ENCODE measurements at regions not wholly inside any gene's neighbourhood (a gene's known extent, or its start where the extent isn't known, plus 50 kb on each side); places are given as distances from the start of the nearest gene placed in this dataset.

GRCh38 chr6:147924598-147924997 is 416.1 kb downstream of the SAMD5 start:
- Histone ChIP-seq H3K36me3 (ENCODE audit: control insufficient read depth, insufficient read depth, low read length) (no peaks in the 10 kb centered on the region), H3K27me3 (ENCODE audit: control insufficient read depth, insufficient read depth, low read length) (no peaks in the 10 kb centered on the region), H3K4me1 (ENCODE audit: control insufficient read depth, insufficient read depth, low read length) (no peaks in the 10 kb centered on the region), H3K9ac (ENCODE audit: low read length) (no peak overlapping the region), H3K27ac (ENCODE audit: low read depth, low read length) (no peak overlapping the region), H3K4me3 (ENCODE audit: low read length) (no peak overlapping the region)

GRCh38 chr6:147925826-147926225 is 416.8 kb upstream of the SASH1 start:
- Histone ChIP-seq H3K4me1 (ENCODE audit: control insufficient read depth, insufficient read depth, low read length) (no peaks in the 10 kb centered on the region), H3K27me3 (ENCODE audit: control insufficient read depth, insufficient read depth, low read length) (no peaks in the 10 kb centered on the region), H3K9ac (ENCODE audit: low read length) (no peak overlapping the region), H3K27ac (ENCODE audit: low read depth, low read length) (no peak overlapping the region), H3K4me3 (ENCODE audit: low read length) (no peak overlapping the region), H3K36me3 (ENCODE audit: control insufficient read depth, insufficient read depth, low read length) (no peaks in the 10 kb centered on the region)

GRCh38 chr6:147930745-147931144 is 411.9 kb upstream of the SASH1 start:
- H3K4me1 ChIP-seq (ENCODE audit: control insufficient read depth, insufficient read depth, low read length) = no peaks in the 10 kb centered on the region
- H3K9ac ChIP-seq (ENCODE audit: low read length) = no peak overlapping the region
- no peak overlapping the region for H3K27ac ChIP-seq (ENCODE audit: low read depth, low read length)
- H3K36me3 ChIP-seq (ENCODE audit: control insufficient read depth, insufficient read depth, low read length) = no peaks in the 10 kb centered on the region
- no peak overlapping the region for H3K4me3 ChIP-seq (ENCODE audit: low read length)
- H3K27me3 ChIP-seq (ENCODE audit: control insufficient read depth, insufficient read depth, low read length) = no peaks in the 10 kb centered on the region

GRCh38 chr6:147933224-147933623 is 409.4 kb upstream of the SASH1 start:
- H3K36me3 ChIP-seq (ENCODE audit: control insufficient read depth, insufficient read depth, low read length) = no peaks in the 10 kb centered on the region
- no peaks in the 10 kb centered on the region for H3K4me1 ChIP-seq (ENCODE audit: control insufficient read depth, insufficient read depth, low read length)
- H3K9ac ChIP-seq (ENCODE audit: low read length) = no peak overlapping the region
- H3K27ac ChIP-seq (ENCODE audit: low read depth, low read length) = no peak overlapping the region
- no peaks in the 10 kb centered on the region for H3K27me3 ChIP-seq (ENCODE audit: control insufficient read depth, insufficient read depth, low read length)
- H3K4me3 ChIP-seq (ENCODE audit: low read length) = no peak overlapping the region

GRCh38 chr6:147935656-147936055 is 407.0 kb upstream of the SASH1 start:
- Histone ChIP-seq H3K27me3 (ENCODE audit: control insufficient read depth, insufficient read depth, low read length) (no peaks in the 10 kb centered on the region), H3K4me3 (ENCODE audit: low read length) (no peak overlapping the region), H3K27ac (ENCODE audit: low read depth, low read length) (no peak overlapping the region), H3K9ac (ENCODE audit: low read length) (no peak overlapping the region), H3K36me3 (ENCODE audit: control insufficient read depth, insufficient read depth, low read length) (no peaks in the 10 kb centered on the region), H3K4me1 (ENCODE audit: control insufficient read depth, insufficient read depth, low read length) (no peaks in the 10 kb centered on the region)

- H3K27me3 ChIP-seq (ENCODE audit: control insufficient read depth, insufficient read depth, low read length) = no peaks in the 10 kb centered on the region
- no peak overlapping the region for H3K9ac ChIP-seq (ENCODE audit: low read length)
- H3K36me3 ChIP-seq (ENCODE audit: control insufficient read depth, insufficient read depth, low read length) = no peaks in the 10 kb centered on the region
- H3K27ac ChIP-seq (ENCODE audit: low read depth, low read length) = no peak overlapping the region
- H3K4me1 ChIP-seq (ENCODE audit: control insufficient read depth, insufficient read depth, low read length) = no peaks in the 10 kb centered on the region
- no peak overlapping the region for H3K4me3 ChIP-seq (ENCODE audit: low read length)
Measured at GRCh38 chr6:147936703-147937470, 405.8 kb upstream of the SASH1 start.

- Histone ChIP-seq H3K4me3 (ENCODE audit: low read length) (no peak overlapping the region), H3K4me1 (ENCODE audit: control insufficient read depth, insufficient read depth, low read length) (no peaks in the 10 kb centered on the region), H3K27ac (ENCODE audit: low read depth, low read length) (no peak overlapping the region), H3K9ac (ENCODE audit: low read length) (no peak overlapping the region), H3K36me3 (ENCODE audit: control insufficient read depth, insufficient read depth, low read length) (no peaks in the 10 kb centered on the region), H3K27me3 (ENCODE audit: control insufficient read depth, insufficient read depth, low read length) (no peaks in the 10 kb centered on the region)
Measured at GRCh38 chr6:147941143-147941542, 401.5 kb upstream of the SASH1 start.

- Histone ChIP-seq H3K4me1 (ENCODE audit: control insufficient read depth, insufficient read depth, low read length) (no peaks in the 10 kb centered on the region), H3K36me3 (ENCODE audit: control insufficient read depth, insufficient read depth, low read length) (no peaks in the 10 kb centered on the region), H3K4me3 (ENCODE audit: low read length) (no peak overlapping the region), H3K9ac (ENCODE audit: low read length) (no peak overlapping the region), H3K27ac (ENCODE audit: low read depth, low read length) (no peak overlapping the region), H3K27me3 (ENCODE audit: control insufficient read depth, insufficient read depth, low read length) (no peaks in the 10 kb centered on the region)
Measured at GRCh38 chr6:147942363-147942762, 400.3 kb upstream of the SASH1 start.

- H3K4me1 ChIP-seq (ENCODE audit: control insufficient read depth, insufficient read depth, low read length) = no peaks in the 10 kb centered on the region
- H3K36me3 ChIP-seq (ENCODE audit: control insufficient read depth, insufficient read depth, low read length) = no peaks in the 10 kb centered on the region
- H3K27ac ChIP-seq (ENCODE audit: low read depth, low read length) = no peak overlapping the region
- no peak overlapping the region for H3K9ac ChIP-seq (ENCODE audit: low read length)
- H3K27me3 ChIP-seq (ENCODE audit: control insufficient read depth, insufficient read depth, low read length) = no peaks in the 10 kb centered on the region
- no peak overlapping the region for H3K4me3 ChIP-seq (ENCODE audit: low read length)
Measured at GRCh38 chr6:147944122-147944521, 398.5 kb upstream of the SASH1 start.

GRCh38 chr6:147947521-147947920 is 395.1 kb upstream of the SASH1 start:
- Histone ChIP-seq H3K27me3 (ENCODE audit: control insufficient read depth, insufficient read depth, low read length) (no peaks in the 10 kb centered on the region), H3K36me3 (ENCODE audit: control insufficient read depth, insufficient read depth, low read length) (no peaks in the 10 kb centered on the region), H3K9ac (ENCODE audit: low read length) (no peak overlapping the region), H3K4me1 (ENCODE audit: control insufficient read depth, insufficient read depth, low read length) (no peaks in the 10 kb centered on the region), H3K4me3 (ENCODE audit: low read length) (no peak overlapping the region), H3K27ac (ENCODE audit: low read depth, low read length) (no peak overlapping the region)

GRCh38 chr6:147949981-147950622 is 392.5 kb upstream of the SASH1 start:
- no peak overlapping the region for H3K9ac ChIP-seq (ENCODE audit: low read length)
- no peaks in the 10 kb centered on the region for H3K27me3 ChIP-seq (ENCODE audit: control insufficient read depth, insufficient read depth, low read length)
- no peak overlapping the region for H3K4me3 ChIP-seq (ENCODE audit: low read length)
- no peak overlapping the region for H3K27ac ChIP-seq (ENCODE audit: low read depth, low read length)
- no peaks in the 10 kb centered on the region for H3K4me1 ChIP-seq (ENCODE audit: control insufficient read depth, insufficient read depth, low read length)
- H3K36me3 ChIP-seq (ENCODE audit: control insufficient read depth, insufficient read depth, low read length) = no peaks in the 10 kb centered on the region

- Histone ChIP-seq H3K4me1 (ENCODE audit: control insufficient read depth, insufficient read depth, low read length) (no peaks in the 10 kb centered on the region), H3K4me3 (ENCODE audit: low read length) (no peak overlapping the region), H3K36me3 (ENCODE audit: control insufficient read depth, insufficient read depth, low read length) (no peaks in the 10 kb centered on the region), H3K27me3 (ENCODE audit: control insufficient read depth, insufficient read depth, low read length) (no peaks in the 10 kb centered on the region), H3K27ac (ENCODE audit: low read depth, low read length) (no peak overlapping the region), H3K9ac (ENCODE audit: low read length) (no peak overlapping the region)
Measured at GRCh38 chr6:147950623-147950987, 392.0 kb upstream of the SASH1 start.

GRCh38 chr6:147951726-147952125 is 390.9 kb upstream of the SASH1 start:
- no peak overlapping the region for H3K27ac ChIP-seq (ENCODE audit: low read depth, low read length)
- H3K27me3 ChIP-seq (ENCODE audit: control insufficient read depth, insufficient read depth, low read length) = no peaks in the 10 kb centered on the region
- no peaks in the 10 kb centered on the region for H3K4me1 ChIP-seq (ENCODE audit: control insufficient read depth, insufficient read depth, low read length)
- no peak overlapping the region for H3K9ac ChIP-seq (ENCODE audit: low read length)
- no peak overlapping the region for H3K4me3 ChIP-seq (ENCODE audit: low read length)
- H3K36me3 ChIP-seq (ENCODE audit: control insufficient read depth, insufficient read depth, low read length) = no peaks in the 10 kb centered on the region

Data from rectal smooth muscle tissue (tissue), 1 donor.